NCI-H2107 treated with DMSO at 0.1 percent for 48 hours (cell line): ENCODE measurements at regions not wholly inside any gene's neighbourhood (a gene's known extent, or its start where the extent isn't known, plus 50 kb on each side); places are given as distances from the start of the nearest gene placed in this dataset.
A peak's percentile ranks its signal among the peaks of the same experiment; 100 is the strongest.
"Not testable (repeated sequence)": the region's sequence is repeated elsewhere in the genome, so short reads cannot be mapped to it uniquely, and the experiment has no call there.

Experiments used
- DNase-seq: peaks from one replicate; lab custom pipeline; 2025; ENCODE audit not compliant: unreplicated experiment; lab: John Stamatoyannopoulos, UW

DNA sequence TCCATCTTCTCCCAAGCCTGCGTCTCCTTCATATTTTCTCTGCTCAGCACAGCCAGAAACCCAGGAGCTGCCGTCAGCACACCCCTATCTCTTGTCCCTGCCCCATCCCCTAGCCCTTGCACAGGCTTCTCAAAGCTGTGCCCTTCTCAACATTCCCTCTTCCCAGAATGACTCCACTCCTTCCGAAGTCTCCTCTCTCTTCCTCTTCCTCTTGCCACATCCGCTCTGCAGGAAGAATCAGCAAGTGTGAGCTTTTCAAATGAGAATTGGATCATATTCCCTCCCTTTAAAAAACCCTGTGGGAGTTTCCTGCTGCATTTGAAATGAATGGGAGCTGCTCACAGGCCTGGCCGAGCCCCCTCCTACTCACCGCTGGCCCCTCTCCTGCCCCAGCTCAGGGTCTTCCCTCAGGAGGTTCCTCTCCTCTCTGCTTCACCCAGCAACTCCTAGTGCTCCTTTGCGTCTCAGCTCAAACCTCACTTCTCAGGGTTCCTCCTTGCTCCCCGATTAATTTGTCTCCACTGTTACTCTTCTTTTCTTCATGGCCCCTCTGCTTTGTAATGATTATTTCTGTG, 528.5 kb upstream of the CCDC196 start:
- no peak for DNase-seq

DNA sequence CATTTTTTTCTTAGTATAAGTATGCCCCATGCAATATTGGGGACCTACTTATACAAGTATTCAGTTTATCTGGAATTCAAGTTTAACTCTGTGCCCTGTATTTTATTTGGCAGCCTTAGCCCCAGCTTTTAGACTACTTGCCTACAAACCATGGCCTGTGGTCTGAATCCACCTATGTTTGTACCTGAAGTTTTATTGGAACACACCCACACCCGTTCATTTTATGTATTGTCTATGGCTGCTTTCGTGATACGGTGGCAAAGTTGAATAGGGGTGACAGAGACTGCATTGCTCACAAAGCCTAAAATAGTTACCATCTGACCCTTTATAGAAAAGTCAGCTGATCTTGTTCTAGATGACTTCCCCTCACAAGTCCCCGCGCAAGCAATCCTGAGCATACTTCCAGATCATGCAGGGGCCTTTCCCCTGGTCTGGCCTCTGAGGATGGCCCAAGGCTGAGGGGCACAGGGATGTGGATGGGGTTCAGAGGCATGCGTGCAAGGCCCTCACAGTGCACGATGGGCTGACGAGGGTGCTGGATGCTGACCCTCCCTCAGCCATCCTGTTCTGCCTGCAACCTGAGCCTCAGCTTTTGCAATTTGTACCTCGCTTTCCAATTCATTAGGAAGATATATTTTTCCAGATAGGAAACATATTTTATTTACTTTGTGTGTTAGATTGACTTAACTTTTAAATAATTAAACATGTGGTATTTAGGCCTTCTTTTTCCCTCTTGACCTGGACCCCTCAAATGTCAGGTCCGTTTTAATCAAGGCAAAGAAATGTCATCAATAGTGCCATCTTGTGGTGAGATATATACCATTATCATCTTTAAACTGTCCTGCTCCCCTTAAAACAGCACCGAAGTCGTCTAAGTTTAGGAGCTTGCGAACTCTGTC, 527.3 kb upstream of the CCDC196 start:
- DNase-seq: peak; percentile 58

DNA sequence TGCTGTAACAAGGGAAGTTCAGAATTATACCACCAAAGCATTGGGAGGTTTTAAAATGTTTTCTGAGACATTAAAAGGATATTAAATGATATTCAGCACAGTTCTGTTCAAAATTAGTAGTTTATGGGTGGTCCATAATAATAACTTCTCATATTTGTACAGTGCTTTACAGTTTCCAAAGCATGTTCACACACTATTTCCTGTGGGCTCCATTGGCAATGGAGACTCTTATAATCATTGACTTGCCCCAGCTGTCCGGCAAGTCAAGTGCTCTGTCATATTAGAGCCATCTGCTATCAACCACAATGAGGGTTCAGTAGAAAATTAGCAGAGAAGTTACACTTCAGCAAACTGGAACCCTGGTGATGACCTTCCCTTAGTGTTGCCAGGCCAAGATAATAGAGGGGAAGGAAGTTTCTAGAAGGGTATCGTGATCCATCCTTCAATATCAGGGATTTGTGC, 526.6 kb upstream of the CCDC196 start:
- no peak for DNase-seq

DNA sequence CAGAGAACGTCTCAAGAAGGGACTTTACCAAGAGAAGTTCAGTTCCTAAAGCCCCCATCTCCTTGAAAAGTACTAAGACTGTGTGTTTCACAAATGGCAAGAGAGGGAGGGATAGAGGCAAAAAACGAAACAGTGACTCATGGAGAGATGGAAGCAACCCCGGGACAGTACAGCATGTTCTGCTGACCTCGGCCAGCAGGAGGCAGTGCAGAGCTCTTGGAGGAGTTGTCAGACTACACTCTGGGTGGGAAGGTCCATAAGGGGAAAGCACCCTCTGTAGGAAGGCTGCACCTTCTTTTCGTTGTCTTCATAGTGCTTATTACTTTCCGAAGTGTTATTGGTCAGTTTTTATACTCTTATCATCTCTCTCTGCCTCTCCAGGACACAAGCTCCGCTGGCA, 525.2 kb upstream of the CCDC196 start:
- peak; percentile 47 for DNase-seq

DNA sequence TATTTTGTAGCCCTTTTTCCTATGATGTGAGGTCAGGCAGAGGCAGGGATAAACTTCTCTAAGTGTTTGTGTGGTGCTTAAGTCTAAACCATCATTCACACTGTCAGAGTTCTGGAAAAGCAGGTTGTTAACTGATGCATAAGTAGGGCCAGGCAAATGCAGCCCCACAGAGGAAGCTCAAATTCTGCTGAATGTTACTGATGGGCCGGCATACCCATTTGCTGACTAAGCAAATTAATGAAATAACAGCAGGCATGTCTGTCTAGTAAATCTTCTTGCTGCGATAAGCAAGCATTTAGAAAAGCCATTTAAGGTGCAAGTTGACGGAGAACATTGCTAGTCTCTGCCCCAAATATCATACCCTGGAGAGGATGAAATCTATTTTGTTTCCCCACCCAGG, 523.2 kb upstream of the CCDC196 start:
- DNase-seq: no peak

DNA sequence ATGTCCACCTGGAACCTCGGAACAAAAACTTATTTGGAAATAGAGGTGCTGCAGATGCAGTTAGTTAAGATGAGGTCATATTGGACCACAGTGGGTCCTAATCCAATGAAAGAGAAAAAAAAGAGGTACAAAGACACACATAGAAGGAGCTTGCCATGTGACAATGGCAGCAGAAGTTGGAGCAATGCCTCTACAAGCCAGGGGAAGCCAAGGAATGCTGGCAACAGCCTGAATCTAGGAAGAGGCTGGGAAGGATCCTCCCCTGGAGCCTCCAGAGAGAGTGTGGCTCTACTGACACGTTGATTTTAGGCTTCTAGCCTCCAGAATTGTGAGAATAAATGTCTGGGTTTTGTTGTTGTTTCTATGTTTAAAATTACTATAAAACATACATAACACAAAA, 521.8 kb upstream of the CCDC196 start:
- DNase-seq: no peak

DNA sequence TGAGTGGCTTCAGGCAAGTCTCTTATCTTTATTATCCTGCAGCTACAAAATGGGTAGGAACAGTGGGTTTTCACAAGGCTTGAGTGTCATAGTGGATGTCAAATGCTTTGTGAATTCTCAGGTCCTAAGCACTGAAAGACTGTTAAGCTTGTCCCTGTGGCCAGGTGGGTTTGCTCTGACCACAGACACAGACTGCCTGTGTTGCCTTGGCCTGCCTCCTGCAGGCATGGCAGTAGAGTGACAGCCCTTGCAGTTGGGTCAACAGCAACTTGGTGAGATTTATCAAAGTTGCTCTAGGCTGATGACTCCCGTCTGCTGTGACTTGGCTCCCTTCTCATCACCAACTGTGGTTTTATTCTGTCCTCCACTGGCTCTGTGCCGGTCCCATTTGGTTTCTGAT, 520.0 kb upstream of the CCDC196 start:
- DNase-seq: no peak

DNA sequence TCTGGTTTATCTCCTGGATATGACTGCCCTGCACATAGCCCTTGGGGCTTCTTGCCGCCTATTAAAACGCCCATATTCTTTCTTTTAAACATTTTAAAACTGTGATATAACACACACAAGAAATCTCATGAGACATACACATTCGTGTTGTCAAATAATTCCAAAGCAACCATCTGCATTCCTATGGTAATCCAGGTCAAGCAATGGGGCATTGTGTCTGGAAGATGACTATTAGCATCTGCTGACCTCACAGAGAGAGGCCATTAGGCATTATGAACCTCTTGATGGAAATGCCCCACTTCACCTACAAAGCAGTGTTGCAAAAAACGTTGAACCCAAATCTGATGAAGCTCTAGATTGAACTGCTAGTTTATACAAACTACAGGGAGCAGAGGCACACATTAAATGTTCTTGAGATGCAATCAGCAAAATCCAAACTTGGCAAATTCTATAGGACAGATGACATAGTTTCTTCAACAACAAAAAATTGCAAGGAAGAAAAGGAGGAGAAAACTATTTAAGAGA, 513.8 kb upstream of the CCDC196 start:
- DNase-seq: no peak

DNA sequence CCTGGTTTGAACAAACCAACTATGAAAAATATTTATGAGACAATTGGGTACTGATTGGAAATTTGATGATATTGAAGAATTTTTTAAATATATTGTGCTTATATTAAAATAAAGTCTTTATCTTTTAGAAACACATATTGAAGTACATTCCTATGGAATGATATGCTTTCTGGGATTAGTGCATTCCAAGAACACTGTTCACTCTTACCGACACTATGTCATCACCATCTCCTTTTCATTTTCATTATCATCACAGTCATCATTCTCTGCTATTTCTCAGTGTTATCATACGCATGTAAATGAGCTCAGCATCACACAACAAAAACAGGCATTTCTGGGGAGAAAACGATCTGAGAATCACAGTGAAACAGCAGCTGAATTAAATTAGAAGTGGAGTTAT, 513.3 kb upstream of the CCDC196 start:
- no peak for DNase-seq

DNA sequence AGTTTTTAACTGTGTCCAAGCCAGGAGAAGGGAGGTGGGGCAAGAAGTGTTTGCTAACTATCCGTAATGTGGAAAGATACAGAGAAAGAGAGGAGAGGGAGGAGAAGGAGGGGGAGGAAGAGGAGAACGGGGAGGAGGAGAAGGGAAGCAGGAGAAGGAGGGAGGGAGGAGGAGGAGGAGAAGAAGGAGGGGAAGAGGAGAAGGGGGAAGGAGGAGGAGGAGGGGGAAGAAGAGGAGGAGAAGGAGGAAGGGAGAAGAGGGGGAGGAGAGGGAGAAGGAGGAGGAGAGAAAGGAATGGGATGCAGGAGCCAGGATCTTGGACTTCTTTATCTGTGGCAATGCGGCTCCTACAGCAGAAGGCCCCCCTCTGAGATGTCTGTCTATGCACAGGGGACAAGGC, 510.3 kb upstream of the CCDC196 start:
- DNase-seq: no peak

DNA sequence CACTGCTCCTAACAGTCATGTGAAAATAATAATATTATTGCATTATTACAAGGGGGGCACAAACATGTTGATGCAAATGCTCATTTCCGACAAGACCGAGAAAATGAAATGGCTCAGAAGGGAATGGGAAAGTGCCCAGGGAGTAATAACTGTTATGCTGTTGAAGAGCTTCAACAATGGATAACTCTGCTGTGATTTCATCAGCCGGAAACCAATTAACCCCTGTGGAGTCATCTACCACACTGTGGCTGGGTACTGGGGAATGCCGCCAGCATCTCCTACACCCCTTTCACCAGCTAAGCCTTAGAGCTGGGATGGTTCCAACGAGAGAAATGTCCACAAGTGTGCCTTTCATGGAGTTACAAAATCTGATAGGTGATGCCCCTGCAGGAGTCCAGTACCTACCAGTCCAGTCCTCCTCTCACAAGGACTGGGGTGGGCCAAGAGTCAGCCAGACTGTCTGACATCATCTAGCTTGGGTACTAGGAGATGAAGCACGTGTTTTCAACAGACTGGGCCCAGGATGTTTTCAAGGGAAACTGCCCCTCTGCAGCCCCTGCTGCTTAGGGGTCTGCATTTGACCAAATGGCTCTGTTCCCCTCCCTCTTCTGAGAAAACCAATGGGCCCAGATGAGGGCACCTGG, 509.3 kb upstream of the CCDC196 start:
- DNase-seq: peak; percentile 41

DNA sequence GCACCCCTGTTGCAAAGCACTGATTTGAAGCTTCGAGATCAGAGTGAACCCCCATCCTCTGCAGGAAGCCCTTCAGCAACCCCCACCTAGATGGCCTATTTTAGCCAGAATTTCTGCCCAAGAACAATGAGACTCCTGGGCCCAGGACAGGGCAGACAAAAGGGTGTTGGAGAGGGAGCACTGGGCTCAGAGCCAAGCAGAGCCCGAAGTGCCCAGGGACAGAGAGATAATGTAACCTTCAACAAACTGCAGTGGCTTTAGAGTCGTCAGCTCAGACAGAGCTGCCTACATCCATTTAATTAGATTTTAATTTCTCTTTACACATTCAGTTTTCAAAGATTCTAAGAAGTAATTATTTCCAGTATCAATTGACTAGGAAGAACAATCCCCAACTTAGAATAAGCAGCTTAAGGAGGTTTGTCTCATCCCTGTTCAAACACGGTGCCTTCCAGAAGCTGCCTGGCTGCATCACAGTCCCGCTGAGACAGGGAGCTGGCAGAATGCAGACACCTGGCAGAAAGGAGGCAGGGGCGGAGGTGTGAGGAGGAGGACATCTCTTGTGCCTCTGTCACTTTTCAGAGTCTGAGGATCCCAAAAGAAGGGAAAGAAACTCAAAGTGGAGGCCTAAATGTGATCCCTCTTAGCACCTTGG, 504.9 kb upstream of the CCDC196 start:
- no peak for DNase-seq

DNA sequence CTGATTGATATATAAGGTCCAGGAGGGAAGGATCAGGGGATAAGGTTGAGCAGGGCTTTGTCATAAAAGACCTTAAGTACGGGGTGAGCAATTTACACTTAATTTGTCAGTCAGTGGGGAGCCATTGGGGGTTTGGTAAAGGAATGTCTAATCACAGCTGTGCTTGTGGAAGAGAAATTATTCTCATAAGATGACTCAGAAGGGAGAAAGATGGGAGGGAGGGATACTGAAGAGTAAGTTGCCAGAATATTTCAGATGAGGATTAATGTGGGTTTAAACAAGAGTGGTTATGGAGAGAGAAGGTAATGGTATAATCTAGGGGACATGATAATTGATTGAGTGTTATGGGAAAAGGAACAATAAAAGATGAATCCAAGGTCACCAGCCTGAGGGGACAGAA, 500.1 kb upstream of the CCDC196 start:
- no peak for DNase-seq

DNA sequence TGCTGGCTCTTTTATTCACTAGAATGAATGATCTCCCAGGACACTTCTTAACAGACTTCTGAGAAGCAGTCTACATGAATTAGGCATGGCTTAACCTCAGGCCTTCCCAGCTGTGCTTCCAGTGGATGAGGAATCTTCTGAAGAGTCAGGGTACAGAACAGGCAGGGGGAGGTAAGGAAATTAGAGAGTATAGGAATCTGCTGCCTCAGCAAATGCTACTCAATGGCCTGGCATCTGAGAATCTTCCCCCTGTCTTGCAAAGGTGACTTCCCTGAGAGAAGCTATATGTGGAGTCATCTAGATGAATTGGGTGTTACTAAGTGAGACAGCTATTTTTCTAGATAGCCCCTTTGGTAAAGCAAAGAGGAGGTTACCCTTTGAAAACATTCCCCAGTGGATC, 496.2 kb upstream of the CCDC196 start:
- no peak for DNase-seq

DNA sequence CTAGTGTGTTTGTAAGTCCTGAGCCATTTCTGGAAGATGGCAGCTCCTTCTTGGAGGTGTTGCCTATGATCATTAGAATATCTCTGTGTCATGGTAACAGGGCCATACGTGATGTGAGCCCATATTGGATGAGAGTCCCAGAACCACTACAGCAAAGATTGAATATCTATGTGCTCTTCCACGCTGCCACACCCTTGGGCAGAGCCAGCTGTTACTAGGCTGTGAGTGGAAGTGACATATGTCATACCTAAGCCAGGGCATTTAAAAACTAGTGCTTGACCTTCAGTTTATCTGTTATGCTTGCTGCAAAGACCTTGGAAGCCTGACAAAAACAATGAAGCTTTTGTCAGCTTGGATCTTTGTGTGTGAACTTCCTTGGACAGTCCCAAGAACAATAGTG, 495.1 kb upstream of the CCDC196 start:
- DNase-seq: no peak

DNA sequence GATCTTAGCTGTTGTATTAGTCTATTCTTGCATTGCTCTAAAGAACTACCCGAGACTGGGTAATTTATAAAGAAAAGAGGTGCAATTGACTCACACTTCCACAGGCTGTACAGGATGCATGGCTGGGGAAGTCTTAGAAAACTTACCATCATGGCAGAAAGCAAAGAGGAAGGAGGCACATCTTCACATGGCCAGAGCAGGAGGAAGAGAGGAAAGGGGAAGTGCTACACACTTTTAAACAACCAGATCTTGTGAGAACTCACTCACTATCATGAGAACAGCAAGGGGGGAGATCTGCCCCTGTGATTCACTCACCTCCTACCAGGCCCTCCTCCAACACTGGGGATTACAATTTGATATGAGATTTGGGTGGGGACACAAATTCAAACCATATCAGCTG, 494.2 kb upstream of the CCDC196 start:
- DNase-seq: not testable (repeated sequence)

DNA sequence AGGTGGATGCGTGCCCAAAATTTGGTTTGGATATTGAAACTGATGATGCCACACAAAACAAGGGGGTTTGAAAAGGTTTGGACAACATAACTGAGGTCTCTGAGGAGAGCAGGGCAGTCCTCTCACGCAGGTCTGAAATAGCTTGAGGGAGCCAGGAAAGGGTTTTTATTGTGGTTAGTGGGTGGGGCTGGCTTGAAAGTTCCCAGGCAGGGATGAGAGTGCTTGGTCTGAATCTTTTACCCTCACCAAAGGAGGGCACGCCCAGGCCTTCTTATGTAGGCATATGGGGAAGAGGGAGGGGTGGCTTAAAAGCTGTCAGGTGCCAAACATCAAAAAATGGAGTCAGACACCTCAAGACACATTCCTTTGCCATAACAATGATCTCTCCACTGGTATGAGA, 493.1 kb upstream of the CCDC196 start:
- DNase-seq: no peak

DNA sequence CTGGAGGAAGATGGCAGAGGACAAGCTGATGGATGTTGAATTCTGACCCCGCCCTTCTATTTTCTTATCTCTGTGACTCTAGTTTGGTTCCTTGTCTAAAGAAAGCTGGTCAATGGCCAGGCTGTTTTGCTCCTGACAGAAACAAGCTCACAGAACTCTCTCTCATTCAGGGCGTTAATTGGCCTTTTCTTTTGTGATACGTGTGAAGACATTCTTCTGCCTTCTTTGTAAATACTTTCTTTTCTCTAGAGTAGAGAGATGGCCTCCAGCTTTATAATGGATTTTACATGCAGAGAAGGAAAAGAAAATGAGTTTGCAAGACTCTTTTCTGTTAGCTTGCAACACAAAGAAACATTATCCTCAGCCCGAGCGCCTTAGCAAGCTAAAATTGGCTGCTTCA, 492.2 kb upstream of the CCDC196 start:
- DNase-seq: no peak

DNA sequence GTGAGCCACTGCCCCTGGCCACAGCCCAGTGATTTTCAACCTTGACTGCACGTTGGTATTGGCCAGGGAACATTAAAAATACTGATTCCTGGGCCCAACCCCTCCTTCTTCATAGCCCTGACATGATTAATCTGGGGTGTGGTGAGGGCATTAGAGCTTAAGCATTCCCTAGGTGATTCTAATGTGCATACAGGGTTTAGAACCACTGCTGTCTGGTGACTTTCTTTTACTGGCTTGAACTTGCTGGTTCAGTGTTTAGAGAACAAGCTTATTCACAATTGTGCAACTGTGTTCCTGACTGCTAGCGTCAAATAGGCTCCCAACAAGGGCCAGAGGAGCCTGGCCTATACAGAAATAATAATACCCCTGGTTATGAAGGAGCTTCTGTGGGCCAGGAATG, 488.8 kb upstream of the CCDC196 start:
- DNase-seq: no peak

DNA sequence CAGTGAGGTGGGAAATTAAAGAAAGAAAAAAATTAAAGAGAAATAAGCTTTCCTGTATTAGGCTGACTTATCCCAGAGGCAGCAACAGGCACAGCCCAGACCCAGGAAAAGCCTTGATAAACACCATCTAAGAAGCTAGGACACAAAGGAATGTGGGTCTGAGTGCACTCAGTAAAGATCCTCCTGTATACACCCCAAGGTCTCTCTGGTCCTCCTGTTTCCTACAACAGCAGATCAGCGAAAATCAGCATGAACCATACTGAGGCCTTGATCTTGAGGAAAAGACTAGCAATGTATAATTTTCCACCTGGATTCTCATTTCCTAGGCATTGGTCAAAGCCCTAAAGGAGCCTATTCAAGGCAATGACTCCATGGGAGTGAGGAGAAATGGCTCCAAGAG, 486.3 kb upstream of the CCDC196 start:
- no peak for DNase-seq

DNA sequence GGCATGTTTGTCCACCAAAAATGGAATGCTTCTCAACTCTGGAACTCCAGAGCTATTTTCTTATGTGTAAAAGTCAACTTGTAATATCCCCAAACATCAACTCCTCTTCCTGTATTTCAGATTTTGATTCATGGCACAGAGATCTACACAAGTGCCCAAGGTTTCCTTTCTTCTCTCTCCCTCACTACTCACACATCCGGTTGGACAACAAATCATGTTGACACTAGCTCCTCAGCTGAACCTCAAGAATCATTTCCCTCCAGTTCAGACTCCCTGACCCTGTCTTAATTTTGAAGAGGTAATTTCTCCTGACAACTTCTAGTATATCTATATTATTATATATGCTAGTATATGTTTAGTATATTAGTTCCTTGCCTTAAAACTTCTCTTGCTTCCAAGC, 485.4 kb upstream of the CCDC196 start:
- DNase-seq: no peak
